NCI-H1105 treated with DMSO at 0.1 percent for 48 hours (cell line): ENCODE measurements at regions not wholly inside any gene's neighbourhood (a gene's known extent, or its start where the extent isn't known, plus 50 kb on each side); places are given as distances from the start of the nearest gene placed in this dataset.
A peak's percentile ranks its signal among the peaks of the same experiment; 100 is the strongest.

Source experiments
- DNase-seq: peaks from one replicate; lab custom pipeline; 2025; lab: John Stamatoyannopoulos, UW

DNA sequence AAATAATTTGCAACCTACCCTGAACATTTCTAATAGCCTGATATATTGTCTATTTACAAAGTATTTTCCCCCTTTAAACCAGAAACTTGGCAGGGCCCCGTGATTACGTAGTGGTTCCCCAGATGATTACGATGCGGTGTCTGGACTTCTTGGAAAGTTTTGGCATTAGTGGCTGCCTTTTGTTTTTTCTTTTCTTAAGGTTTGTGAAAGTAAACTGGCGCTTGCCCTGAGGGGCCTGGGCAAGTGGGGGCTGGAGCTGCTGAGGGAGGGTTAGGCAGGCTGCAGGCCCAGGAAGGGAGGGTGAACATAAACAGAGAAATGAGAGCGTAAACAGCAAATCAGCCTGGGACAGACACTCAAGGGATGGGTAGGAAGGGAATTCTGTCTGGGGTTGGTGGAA is 123.6 kb upstream of the MSX1 start:
- no peak for DNase-seq

DNA sequence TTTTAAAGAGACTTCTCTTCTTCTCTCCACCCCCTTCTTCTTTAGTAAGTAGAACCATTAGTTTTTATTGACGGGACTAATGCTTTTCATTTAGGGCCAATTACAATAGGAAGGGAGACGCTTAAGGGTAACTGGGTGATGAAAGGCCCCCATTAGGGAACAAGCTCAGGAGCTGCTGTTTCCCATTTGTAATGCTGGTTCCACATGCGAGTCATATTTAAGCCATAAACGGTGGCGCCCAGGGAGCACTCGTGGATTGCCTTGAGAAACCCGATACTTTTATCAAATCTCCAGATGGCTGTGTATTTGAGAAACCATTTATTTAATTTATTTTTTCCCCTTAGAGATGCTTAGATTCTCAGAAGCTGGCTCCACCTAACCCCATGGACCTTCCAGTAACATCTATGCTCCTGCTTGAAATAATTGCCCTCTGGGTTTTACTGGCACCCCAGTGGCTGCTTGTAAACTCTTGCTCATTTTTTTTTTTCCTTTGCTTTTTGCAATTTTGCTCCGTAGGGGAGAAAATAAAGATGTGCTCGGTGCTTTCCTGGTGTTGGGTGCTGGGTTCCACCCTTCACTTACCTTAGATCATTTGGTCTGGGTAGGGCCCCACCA is 124.2 kb upstream of the MSX1 start:
- no peak for DNase-seq

DNA sequence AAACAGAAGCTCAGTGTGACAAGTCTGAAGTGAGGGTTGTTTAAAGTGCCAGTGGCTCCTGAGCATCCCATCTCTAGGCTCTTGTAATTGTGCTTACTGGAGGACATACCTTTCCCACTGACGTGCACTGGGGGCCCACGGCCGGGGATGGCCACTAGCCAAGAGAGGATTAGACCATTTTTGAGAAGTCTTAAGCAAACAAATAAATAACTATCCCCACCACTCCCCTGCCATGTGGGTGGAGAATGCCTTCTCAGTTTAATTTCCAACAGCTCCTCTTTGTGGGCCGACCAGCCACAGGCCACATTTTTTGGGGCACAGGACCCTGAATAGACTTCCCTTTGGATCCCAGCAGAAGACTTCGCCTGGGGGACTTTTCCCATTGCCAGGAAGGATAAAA is 125.0 kb upstream of the MSX1 start:
- DNase-seq, result no peak

DNA sequence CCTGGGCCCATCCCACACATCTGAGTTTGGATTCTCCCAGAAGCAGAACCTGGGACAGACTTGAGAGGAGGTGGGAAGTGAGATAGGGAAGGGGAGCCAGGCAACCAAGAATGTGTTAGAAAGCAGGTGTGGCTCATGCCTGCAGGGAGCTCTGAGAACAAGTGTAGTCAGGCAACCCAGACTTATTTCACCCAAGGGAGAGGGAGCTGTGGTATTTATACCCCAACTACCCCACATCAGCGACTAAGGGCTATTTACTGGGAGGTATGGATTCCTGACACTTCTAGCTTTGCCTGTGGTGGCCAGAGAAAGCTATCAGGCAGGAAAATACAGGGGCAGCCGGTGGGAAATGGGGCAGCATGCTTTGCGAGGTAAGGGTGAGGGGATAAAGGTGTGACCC is 125.8 kb upstream of the MSX1 start:
- DNase-seq, result no peak

DNA sequence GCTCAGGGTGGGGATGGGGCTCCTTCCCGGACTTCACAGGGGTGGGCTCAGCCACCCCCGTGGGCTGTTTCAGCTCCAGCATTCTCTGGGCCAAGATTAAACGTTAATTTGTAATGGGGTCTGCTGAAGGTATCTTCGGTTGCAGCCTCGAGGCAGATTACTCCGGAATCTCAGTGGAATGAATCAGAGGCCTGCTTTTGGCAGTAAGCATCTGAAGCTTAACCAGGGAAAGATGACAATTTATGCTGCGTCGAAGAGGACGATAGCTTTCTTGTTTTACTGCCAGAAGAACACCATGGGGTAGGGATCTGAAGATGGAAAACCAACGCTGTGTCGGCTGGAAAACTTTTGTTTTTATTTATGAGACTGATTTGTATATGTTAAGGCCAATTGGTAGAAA is 129.2 kb upstream of the MSX1 start:
- no peak for DNase-seq

DNA sequence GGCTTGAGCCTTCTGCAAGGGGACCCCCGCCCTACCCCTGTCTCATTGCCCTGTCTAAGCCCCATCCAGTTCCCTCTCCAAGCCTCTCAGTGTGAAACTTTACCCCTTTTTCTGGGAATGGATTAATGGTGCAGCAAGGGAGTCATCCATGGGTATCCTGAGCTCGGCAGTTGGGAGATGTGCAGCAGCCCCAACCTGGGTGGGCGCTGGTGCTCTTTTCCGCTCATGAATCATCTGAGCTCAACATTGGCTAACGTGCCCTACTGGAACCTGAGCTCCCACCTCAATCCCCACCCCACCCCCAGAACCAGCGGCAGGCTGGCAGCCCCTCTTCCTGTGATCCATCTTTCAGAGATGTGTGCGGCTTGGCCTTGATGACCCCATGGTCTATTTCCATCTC is 130.3 kb upstream of the MSX1 start:
- DNase-seq, result no peak

DNA sequence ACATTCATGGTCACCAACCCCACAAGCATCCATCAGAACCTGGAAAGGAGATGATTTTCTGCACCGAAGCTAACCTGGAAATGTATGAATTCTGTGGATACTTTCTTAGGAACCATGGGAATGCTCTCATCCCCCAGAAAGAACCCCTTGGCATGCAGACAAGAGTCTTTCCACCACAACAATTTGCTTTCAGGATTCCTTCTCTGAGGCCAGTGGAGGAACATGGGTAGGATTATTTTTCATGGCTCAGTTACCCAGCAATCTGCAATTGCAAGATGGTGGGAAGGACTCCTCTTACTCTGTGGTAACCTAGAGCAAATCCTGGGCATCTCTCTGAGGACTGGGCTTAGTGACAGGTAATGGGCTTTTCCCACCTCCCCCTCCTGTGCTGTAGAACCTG is 131.9 kb upstream of the MSX1 start:
- no peak for DNase-seq

DNA sequence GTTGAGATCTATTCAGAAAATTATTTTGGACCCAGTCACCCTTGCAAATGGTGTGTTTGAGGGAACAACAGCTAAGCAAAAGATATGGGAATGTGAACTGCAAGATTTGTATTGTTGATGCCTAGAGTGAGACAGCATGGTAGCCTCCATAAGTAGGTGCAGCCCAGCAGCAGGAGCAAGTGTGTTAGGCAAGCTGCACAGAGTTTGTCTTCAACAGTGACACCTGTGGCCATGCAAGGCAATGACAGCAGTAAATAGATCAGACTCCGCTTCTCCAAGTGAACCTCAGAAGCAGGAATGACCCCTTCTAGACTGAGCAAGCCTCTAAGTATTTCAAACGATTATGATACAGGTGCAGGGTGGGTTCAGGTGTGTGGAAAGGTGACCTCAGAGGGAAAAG is 133.4 kb upstream of the MSX1 start:
- no peak for DNase-seq

DNA sequence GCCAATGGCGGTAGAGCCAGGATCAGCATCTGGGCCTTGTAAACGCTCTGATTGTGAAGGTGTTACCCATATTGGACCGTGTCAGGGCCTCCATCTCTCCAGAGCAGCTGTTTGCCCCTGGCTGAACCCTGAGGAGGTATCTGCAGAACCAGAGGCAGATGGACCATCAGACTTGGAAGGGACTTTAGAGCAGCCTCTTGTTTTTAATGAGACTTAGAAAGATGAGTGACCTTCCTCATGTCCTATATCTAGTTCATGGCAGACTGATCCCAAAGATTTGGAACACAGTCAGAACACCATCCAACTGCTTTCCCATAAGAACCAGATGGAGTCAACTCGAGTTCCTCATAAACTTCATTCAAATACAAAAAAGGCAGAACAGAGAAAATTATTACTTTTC is 135.1 kb upstream of the MSX1 start:
- no peak for DNase-seq

DNA sequence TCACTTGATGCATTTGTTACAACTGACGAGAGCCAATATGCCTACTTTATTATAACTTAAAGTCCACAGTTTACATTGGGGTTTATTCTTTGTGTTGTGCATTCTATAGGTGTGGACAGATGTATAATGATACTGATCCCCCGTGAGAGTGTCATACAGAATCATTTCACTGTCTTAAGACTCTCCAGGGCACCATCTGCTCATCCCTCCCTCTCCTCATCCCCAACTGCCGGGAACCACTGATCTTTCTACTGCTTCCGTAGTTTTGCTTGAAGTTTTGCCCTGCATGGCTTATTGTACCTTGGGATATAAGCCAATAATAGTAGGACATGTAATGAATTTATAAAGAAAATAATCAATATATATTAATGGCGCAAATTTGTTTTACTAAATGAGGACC is 137.8 kb upstream of the MSX1 start:
- DNase-seq, result no peak

DNA sequence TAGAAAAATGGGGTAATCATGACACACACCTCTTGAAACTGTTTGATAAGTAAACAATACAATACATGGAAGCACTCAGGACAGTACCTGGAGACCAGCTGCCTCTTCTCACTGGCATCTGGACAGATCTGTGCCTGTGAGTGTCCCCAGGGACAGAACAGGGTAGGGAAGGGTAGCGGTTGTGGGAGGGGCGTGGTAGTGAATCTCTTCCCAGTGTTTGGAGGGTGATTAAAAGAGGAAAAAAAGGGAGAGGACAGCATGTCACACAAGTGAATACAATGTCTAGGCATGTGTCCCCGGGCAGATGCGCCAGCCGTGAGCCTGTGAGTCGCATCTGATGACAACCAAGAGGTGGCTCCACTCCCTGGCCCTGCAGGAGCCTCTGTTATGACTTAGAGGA is 138.8 kb upstream of the MSX1 start:
- peak; percentile 31 for DNase-seq

DNA sequence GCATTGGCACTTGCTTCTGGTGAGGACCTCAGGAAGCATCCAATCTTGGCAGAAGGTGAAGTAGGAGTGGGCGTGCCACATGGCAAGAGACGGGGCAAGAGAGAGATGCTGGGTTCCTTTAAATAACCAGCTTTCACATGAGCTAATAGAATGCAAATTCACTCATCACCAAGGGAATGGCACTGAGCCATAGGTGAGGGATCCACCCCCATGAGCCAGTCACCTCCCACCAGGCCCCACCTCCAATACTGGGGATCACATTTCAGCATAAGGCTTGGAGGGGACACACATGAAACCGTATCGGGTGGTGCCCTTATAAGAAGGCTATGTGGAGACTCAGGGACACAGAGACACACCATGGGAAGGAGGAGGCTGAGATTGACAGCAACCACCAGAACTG is 140.0 kb upstream of the MSX1 start:
- DNase-seq, result no peak

DNA sequence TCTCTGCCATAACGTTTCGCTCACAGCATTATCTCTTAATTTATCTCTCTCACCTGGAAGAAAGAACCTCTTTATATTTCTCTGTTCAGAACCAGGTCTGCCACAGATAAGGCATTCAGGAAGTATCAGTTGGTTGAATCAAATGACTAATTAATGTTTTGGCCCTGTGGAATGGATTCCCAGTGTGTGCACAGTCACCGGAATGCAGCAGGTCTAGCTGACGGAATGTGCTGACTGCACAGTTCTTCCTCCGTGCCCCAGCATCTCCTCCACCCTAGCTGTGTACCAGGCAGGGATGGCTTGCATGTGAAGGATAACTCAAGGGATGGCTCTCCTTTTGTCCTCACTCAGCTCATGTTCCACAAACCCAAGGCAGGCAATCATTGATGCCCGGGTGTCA is 141.8 kb upstream of the MSX1 start:
- no peak for DNase-seq

DNA sequence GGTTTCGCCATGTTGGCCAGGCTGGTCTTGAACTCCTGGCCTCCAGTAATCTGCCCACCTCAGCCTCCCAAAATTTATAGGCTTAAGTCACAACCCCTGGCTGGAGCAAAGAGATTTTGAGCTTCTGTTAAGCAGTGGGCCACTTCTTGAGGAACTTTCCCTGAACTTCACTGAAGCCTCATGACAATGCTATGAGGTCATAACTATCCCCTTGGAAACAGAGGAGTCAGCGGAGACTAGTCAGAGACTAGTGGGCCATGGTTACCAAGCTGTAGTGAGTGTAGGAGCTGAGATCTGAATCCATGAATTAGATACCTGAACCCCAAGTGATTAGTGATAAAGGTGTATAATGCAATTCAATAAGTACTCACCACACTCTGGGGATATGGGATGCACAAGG is 145.1 kb upstream of the MSX1 start:
- DNase-seq, result no peak

DNA sequence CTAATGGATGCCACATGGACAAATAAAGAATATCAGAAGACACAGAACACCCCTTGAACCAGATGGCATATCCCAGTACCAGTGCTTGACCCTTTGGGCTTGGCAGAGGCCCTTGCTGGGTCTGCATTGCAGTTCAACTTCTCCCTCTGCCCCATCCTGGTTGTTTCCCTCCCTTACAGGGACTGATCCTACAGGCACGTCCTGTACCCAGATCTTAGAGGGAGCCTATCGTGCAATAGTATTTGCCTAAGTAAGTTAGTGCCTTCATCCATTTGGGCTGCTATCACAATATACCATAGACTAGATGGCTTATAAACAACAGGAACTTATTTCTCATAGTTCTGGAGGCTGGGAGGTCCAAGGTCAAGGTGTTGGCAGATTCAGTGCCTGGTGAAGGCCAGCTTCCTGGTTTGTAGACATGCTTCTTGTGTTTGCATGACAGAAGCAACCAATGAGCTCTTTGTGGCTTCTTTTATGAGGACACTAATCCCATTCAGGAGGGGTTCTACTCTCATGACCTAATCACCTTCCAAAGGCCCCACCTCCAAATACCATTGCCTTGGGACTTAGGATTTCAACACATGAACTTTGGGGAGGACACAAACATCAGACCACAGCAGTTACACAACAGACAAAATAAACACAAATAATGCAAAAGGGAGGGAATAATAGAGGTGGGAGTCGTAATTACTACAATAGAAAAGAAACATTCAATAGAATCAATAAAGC is 146.5 kb upstream of the MSX1 start:
- DNase-seq, result no peak

DNA sequence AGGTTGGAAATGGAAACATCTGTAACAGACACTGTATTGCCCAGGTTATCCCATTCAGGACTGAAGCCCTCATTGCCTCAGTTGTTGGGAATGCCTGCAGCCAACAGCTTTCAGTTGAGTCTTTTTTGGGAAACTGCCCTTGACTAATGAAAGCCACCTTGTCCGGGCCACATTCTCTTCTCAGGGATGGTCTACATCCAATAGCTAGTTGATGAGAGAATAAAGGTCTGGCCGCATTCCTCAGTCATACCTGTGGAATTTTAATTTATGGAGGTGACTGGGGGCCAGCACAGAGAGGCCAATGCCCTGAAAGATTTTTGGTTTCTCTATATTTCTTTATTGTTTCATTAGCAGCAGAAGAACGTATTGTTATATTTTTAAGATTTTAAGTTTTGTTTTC is 147.6 kb upstream of the MSX1 start:
- no peak for DNase-seq

DNA sequence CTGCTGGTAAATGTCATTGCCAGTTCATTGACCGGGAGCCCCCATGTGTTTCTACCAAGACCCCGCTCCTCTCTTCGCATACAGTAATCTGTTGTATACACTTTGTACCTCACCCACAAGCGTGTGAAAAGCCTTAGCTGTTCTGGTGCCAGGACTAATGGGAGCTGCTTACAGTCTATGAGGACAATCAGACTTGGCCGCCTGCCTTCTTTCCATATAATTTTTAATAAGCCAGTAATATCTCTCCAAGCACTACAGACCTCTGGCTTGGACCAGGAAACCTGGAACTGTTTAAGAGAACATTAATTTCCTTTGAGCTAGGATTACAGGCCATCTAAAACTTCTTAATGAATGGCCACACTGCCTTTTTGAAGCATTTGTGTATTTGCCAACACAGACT is 149.7 kb upstream of the MSX1 start:
- no peak for DNase-seq

DNA sequence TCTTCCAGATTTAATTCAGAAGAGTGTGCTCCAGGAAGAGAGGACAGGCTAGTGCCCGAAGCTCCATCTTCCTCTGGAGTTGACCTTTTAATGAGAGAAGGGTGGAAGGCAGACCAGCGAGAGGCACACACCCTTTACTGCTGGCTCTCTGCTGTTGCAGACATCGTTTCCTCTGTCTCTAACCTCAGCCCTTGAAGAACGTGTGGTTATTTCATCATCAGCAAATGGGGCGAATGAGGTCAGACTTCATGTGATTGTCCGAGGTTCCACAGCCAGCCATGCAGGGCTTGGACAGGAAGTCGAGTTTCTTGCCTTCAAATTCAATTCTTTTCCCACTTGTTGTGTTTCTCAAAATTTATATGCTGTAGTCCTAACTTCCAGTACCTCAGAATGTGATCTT is 155.2 kb upstream of the MSX1 start:
- no peak for DNase-seq

DNA sequence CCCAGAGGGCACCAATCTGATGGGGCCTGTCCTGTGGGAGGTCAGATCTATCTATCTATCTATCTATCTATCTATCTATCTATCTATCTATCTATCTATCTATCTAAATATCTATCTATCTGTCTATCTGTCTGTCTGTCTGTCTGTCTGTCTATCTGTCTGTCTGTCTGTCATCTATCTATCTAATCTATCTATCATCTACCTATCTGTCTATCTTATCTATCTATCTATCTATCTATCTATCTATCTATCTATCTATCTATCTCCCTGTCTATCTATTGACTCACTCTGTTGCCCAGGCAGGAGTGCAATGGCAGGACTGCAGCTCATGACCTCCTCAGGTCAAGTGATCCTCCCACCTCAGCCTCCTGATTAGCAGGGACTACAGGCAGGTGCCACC is 155.7 kb upstream of the STX18 start:
- DNase-seq, result no peak

DNA sequence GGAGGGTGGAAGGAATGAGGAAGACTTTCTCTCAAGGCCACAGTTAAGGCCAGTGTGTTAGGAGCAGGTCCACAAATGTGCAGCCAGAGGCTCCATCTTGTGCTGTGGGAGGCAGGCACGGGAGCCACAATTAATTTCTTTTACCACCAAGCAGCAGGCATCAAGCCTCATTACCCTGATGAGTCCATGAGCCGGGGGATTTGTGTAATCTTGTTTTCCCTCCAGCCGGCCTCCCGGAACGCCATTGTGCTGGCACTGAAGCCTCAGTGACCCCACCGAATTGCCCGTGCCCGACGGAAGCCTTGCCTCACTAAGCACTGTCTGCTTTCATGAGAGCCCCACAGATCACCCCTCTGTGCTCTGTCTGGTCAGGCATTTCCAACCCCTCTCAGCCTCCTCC is 154.7 kb upstream of the STX18 start:
- no peak for DNase-seq

DNA sequence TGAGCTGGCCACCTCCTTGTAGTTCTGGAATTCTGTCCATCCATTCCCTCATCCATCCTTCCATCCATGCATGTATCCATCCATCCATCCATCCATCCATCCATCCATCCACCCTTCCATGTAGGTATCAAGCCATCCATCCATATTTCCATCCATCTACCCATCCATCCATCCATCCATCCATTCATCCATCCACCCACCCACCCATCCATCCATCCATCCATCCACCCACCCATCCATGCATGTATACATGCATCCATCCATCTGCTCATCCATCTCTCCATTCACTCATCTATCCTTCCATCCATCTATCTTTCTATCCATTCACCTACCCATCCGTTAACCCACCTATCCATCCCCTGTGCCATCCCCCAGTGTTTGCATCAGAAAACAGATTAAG is 153.6 kb upstream of the STX18 start:
- no peak for DNase-seq

DNA sequence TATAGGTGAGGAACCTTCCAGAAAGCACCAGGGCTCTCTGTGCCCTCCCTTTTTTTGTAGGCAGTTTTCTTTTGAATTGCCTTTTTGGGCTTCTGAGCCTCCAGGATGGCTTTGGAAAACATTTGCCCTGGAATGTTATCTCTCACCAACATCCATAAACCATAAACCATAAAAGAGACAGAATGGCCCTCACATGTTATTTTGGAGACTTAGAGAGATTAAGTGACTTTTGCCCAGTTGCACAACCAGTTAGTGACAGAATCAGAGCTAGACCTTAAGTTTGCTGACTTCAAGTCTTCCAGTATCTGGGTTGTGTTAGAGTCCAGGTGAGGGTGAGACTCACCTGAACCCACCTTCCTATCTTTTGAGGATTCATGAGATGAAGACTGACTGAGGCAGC is 153.0 kb upstream of the STX18 start:
- DNase-seq, result no peak

DNA sequence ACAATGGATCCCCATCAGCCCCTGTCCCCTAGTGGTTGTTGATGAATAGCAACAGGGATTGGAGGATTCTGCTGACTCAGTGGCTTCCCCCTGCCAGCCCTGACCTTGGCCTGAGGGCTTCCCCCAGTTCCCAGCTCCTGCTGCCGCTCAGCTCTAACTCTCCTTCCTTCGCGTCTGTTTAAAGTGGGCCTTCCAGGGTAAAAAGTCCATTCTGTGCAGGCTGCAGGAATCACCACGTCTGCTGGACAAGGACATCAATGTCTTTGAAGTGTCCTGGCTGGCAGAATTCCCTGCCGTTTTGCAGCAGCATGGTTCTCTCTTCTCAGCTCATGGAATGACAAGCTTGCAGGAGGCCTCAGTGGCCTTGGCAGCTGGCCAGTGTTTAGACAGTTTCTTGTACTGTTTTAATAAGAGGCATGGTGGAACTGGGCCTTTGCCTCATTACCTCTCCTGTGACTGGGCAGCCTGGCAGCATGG is 152.5 kb upstream of the STX18 start:
- no peak for DNase-seq

DNA sequence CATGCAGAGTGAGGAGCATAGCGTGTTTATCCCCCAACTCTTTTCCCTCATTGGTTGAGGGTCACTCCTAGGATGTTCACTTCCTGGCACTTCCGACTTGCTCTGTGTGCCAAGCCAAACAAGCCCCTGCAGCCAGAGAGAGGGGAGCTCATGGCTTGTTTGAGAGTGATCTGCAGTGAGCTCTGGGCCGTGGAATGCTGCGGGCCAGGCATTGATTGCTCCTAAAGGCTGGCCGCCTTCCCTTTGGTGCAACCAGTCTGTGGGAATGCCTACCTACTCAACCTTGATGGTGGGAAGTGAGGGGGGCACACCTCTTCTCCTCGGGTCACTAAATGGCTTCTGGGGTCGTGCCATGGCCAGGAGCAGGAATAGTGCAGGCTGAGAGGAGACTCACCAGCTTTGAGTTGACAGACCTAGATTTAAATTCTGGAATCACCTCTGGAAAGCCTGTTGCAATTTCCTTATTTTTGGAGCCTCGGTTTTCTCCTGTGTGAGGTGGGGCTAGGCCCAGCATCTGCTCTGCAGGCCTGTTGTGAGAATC is 152.0 kb upstream of the STX18 start:
- DNase-seq, result no peak
